ENCODE measurements at regions not wholly inside any gene's neighbourhood (a gene's known extent, or its start where the extent isn't known, plus 50 kb on each side); places are given as distances from the start of the nearest gene placed in this dataset.

- Histone ChIP-seq H3K23ac (ENCODE audit: low read length) (no peak overlapping the region), H3K4me2 (ENCODE audit: low read length) (no peak overlapping the region), H3K4ac (ENCODE audit: low read depth, low read length) (no peak overlapping the region), H2AFZ (ENCODE audit: insufficient read depth, low read length, poor library complexity) (no peak overlapping the region), H2BK120ac (ENCODE audit: insufficient read depth, low read length, poor library complexity) (no peak overlapping the region), H3K27me3 (ENCODE audit: insufficient read depth, low read length) (no peaks in the 10 kb centered on the region), H3K36me3 (ENCODE audit: control insufficient read depth in 1 of 2, insufficient read depth in 2 of 2, low read length in 2 of 2) (no peaks in the 10 kb centered on the region), H3K14ac (ENCODE audit: low read length) (no peak overlapping the region), H2BK5ac (ENCODE audit: low read depth, low read length, poor library complexity) (no peak overlapping the region), H4K91ac (ENCODE audit: low read depth, low read length) (no peak overlapping the region), H3K9ac (ENCODE audit: low read length) (no peak overlapping the region), H3K9me3 (ENCODE audit: insufficient read depth, low read depth, low read length) (no peaks in the 10 kb centered on the region), H3K18ac (ENCODE audit: low read length) (no peak overlapping the region), H3K27ac (ENCODE audit: low read depth, low read length) (no peak overlapping the region), H2BK12ac (ENCODE audit: low read length) (no peak overlapping the region), H3K4me1 (ENCODE audit: control insufficient read depth in 1 of 2, insufficient read depth in 2 of 2, low read length in 2 of 2) (peaks cover 3 to 6% of the 10 kb centered on the region in 2 experiments), H3K4me3 (ENCODE audit: low read depth, low read length) (no peak overlapping the region), H4K8ac (ENCODE audit: low read depth, low read length) (no peak overlapping the region), H3K79me1 (ENCODE audit: low read length) (no peaks in the 10 kb centered on the region), H4K12ac (ENCODE audit: low read depth, low read length) (peak overlapping the region; percentile 13), H2AK5ac (ENCODE audit: low read length) (no peak overlapping the region), H3K79me2 (ENCODE audit: control insufficient read depth, insufficient read depth, low read length, poor library complexity) (no peaks in the 10 kb centered on the region)
- WGBS (ENCODE audit: extremely low coverage, insufficient coverage, insufficient read length) = no CpG with 5 or more reads among the region's 7 CpGs
- DNase-seq = no peak
These were observed 52.0 kb upstream of the BMP2 start for GRCh38 chr20:6715401-6715941.

- no peak overlapping the region for H2BK5ac ChIP-seq (ENCODE audit: low read depth, low read length, poor library complexity)
- H3K9me3 ChIP-seq (ENCODE audit: insufficient read depth, low read depth, low read length) = no peaks in the 10 kb centered on the region
- H2AK5ac ChIP-seq (ENCODE audit: low read length) = no peak overlapping the region
- H4K8ac ChIP-seq (ENCODE audit: low read depth, low read length) = no peak overlapping the region
- H3K36me3 ChIP-seq (ENCODE audit: control insufficient read depth in 1 of 2, insufficient read depth in 2 of 2, low read length in 2 of 2) = no peaks in the 10 kb centered on the region
- no peak overlapping the region for H3K9ac ChIP-seq (ENCODE audit: low read length)
- no peak overlapping the region for H3K27ac ChIP-seq (ENCODE audit: low read depth, low read length)
- no peak overlapping the region for H2BK12ac ChIP-seq (ENCODE audit: low read length)
- no peak overlapping the region for H2AFZ ChIP-seq (ENCODE audit: insufficient read depth, low read length, poor library complexity)
- H3K79me1 ChIP-seq (ENCODE audit: low read length) = no peaks in the 10 kb centered on the region
- no peak overlapping the region for H3K4me2 ChIP-seq (ENCODE audit: low read length)
- H3K79me2 ChIP-seq (ENCODE audit: control insufficient read depth, insufficient read depth, low read length, poor library complexity) = no peaks in the 10 kb centered on the region
- H3K4me3 ChIP-seq (ENCODE audit: low read depth, low read length) = no peak overlapping the region
- no peak overlapping the region for H3K14ac ChIP-seq (ENCODE audit: low read length)
- WGBS (ENCODE audit: extremely low coverage, insufficient coverage, insufficient read length) = no CpG with 5 or more reads among the region's 5 CpGs
- H2BK120ac ChIP-seq (ENCODE audit: insufficient read depth, low read length, poor library complexity) = no peak overlapping the region
- DNase-seq = no peak
- H3K4me1 ChIP-seq (ENCODE audit: control insufficient read depth in 1 of 2, insufficient read depth in 2 of 2, low read length in 2 of 2) = peaks cover 3 to 6% of the 10 kb centered on the region in 2 experiments
- H3K18ac ChIP-seq (ENCODE audit: low read length) = no peak overlapping the region
- H3K27me3 ChIP-seq (ENCODE audit: insufficient read depth, low read length) = no peaks in the 10 kb centered on the region
- H4K91ac ChIP-seq (ENCODE audit: low read depth, low read length) = no peak overlapping the region
- H3K4ac ChIP-seq (ENCODE audit: low read depth, low read length) = no peak overlapping the region
- H4K12ac ChIP-seq (ENCODE audit: low read depth, low read length) = no peak overlapping the region
- H3K23ac ChIP-seq (ENCODE audit: low read length) = no peak overlapping the region
These were observed 53.2 kb upstream of the BMP2 start for GRCh38 chr20:6714279-6714711.

- DNase-seq = no peak
- Histone ChIP-seq H3K14ac (ENCODE audit: low read length) (no peak overlapping the region), H3K4me1 (ENCODE audit: control insufficient read depth in 1 of 2, insufficient read depth in 2 of 2, low read length in 2 of 2) (peaks cover 8 to 11% of the 10 kb centered on the region in 2 experiments), H4K8ac (ENCODE audit: low read depth, low read length) (no peak overlapping the region), H3K4me2 (ENCODE audit: low read length) (no peak overlapping the region), H3K4ac (ENCODE audit: low read depth, low read length) (no peak overlapping the region), H3K27ac (ENCODE audit: low read depth, low read length) (no peak overlapping the region), H3K9me3 (ENCODE audit: insufficient read depth, low read depth, low read length) (no peaks in the 10 kb centered on the region), H3K23ac (ENCODE audit: low read length) (no peak overlapping the region), H2BK5ac (ENCODE audit: low read depth, low read length, poor library complexity) (no peak overlapping the region), H4K91ac (ENCODE audit: low read depth, low read length) (no peak overlapping the region), H3K9ac (ENCODE audit: low read length) (no peak overlapping the region), H2BK120ac (ENCODE audit: insufficient read depth, low read length, poor library complexity) (no peak overlapping the region), H3K79me2 (ENCODE audit: control insufficient read depth, insufficient read depth, low read length, poor library complexity) (no peaks in the 10 kb centered on the region), H2BK12ac (ENCODE audit: low read length) (no peak overlapping the region), H3K36me3 (ENCODE audit: control insufficient read depth in 1 of 2, insufficient read depth in 2 of 2, low read length in 2 of 2) (no peaks in the 10 kb centered on the region), H3K4me3 (ENCODE audit: low read depth, low read length) (no peak overlapping the region), H4K12ac (ENCODE audit: low read depth, low read length) (no peak overlapping the region), H3K79me1 (ENCODE audit: low read length) (no peaks in the 10 kb centered on the region), H2AK5ac (ENCODE audit: low read length) (no peak overlapping the region), H3K27me3 (ENCODE audit: insufficient read depth, low read length) (no peaks in the 10 kb centered on the region), H3K18ac (ENCODE audit: low read length) (no peak overlapping the region), H2AFZ (ENCODE audit: insufficient read depth, low read length, poor library complexity) (no peak overlapping the region)
- no CpG with 5 or more reads among the region's 12 CpGs for whole genome bisulfite sequencing (ENCODE audit: extremely low coverage, insufficient coverage, insufficient read length)
These were observed 55.4 kb upstream of the BMP2 start for GRCh38 chr20:6711951-6712649.

- H4K8ac ChIP-seq (ENCODE audit: low read depth, low read length) = no peak overlapping the region
- no peak overlapping the region for H2BK5ac ChIP-seq (ENCODE audit: low read depth, low read length, poor library complexity)
- no peaks in the 10 kb centered on the region for H3K9me3 ChIP-seq (ENCODE audit: insufficient read depth, low read depth, low read length)
- no peaks in the 10 kb centered on the region for H3K27me3 ChIP-seq (ENCODE audit: insufficient read depth, low read length)
- no peak overlapping the region for H2BK120ac ChIP-seq (ENCODE audit: insufficient read depth, low read length, poor library complexity)
- no peaks in the 10 kb centered on the region for H3K79me2 ChIP-seq (ENCODE audit: control insufficient read depth, insufficient read depth, low read length, poor library complexity)
- no peak overlapping the region for H2AFZ ChIP-seq (ENCODE audit: insufficient read depth, low read length, poor library complexity)
- H3K4ac ChIP-seq (ENCODE audit: low read depth, low read length) = no peak overlapping the region
- no peaks in the 10 kb centered on the region for H3K79me1 ChIP-seq (ENCODE audit: low read length)
- H3K9ac ChIP-seq (ENCODE audit: low read length) = no peak overlapping the region
- H2BK12ac ChIP-seq (ENCODE audit: low read length) = no peak overlapping the region
- H3K36me3 ChIP-seq (ENCODE audit: control insufficient read depth in 1 of 2, insufficient read depth in 2 of 2, low read length in 2 of 2) = no peaks in the 10 kb centered on the region
- H4K12ac ChIP-seq (ENCODE audit: low read depth, low read length) = no peak overlapping the region
- no peak overlapping the region for H3K4me3 ChIP-seq (ENCODE audit: low read depth, low read length)
- H3K4me2 ChIP-seq (ENCODE audit: low read length) = no peak overlapping the region
- no peak overlapping the region for H3K27ac ChIP-seq (ENCODE audit: low read depth, low read length)
- H3K18ac ChIP-seq (ENCODE audit: low read length) = no peak overlapping the region
- no peak for DNase-seq
- H3K4me1 ChIP-seq (ENCODE audit: control insufficient read depth in 1 of 2, insufficient read depth in 2 of 2, low read length in 2 of 2) = peaks cover 8 to 14% of the 10 kb centered on the region in 2 experiments
- no CpG with 5 or more reads among the region's 4 CpGs for WGBS (ENCODE audit: extremely low coverage, insufficient coverage, insufficient read length)
- H4K91ac ChIP-seq (ENCODE audit: low read depth, low read length) = no peak overlapping the region
- H3K23ac ChIP-seq (ENCODE audit: low read length) = no peak overlapping the region
- H2AK5ac ChIP-seq (ENCODE audit: low read length) = no peak overlapping the region
- H3K14ac ChIP-seq (ENCODE audit: low read length) = no peak overlapping the region
These were observed 57.4 kb upstream of the BMP2 start for GRCh38 chr20:6709910-6710595.

Measured in trophoblast cell (in vitro differentiated cells and primary cell).